ENCODE measurements at regions not wholly inside any gene's neighbourhood (a gene's known extent, or its start where the extent isn't known, plus 50 kb on each side); places are given as distances from the start of the nearest gene placed in this dataset.
"Not testable (repeated sequence)": the region's sequence is repeated elsewhere in the genome, so short reads cannot be mapped to it uniquely, and the experiment has no call there.

DNA sequence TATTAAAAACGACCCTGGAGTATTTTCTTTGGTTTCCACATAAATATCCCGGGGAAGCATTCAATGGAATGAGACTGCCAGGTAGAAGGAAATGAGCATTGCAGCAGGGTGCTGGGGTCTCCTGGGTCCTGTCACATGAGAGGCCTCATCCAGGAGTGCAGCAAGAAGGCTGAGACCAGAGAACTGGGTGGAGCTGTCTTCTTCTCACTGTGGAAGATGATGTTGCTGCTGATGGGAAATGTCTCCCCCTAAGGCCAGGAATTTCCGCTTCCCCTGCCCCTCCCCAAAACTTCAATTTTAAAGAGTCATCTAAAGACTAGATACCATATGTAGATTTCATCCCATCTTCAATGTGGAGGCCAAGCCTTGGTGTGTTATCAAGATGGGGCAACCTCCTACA, 95.2 kb upstream of the SIX2 start:
- TF ChIP-seq, protein P1, sequence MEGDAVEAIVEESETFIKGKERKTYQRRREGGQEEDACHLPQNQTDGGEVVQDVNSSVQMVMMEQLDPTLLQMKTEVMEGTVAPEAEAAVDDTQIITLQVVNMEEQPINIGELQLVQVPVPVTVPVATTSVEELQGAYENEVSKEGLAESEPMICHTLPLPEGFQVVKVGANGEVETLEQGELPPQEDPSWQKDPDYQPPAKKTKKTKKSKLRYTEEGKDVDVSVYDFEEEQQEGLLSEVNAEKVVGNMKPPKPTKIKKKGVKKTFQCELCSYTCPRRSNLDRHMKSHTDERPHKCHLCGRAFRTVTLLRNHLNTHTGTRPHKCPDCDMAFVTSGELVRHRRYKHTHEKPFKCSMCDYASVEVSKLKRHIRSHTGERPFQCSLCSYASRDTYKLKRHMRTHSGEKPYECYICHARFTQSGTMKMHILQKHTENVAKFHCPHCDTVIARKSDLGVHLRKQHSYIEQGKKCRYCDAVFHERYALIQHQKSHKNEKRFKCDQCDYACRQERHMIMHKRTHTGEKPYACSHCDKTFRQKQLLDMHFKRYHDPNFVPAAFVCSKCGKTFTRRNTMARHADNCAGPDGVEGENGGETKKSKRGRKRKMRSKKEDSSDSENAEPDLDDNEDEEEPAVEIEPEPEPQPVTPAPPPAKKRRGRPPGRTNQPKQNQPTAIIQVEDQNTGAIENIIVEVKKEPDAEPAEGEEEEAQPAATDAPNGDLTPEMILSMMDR (IDR thresholded peaks at IDR 0.05; ENCODE audit: extremely low read depth, missing control alignments), result no peak

GRCh38 chr2:45103351-45104345, 94.4 kb upstream of the SIX2 start:
- no peak for DNase-seq (ENCODE audit: low spot score)
- TF ChIP-seq, protein P1 (IDR thresholded peaks at IDR 0.05; ENCODE audit: extremely low read depth, missing control alignments), result no peak

More for the DNA sequence above, 95.2 kb upstream of the SIX2 start:
- DNase-seq (ENCODE audit: low spot score), result no peak

DNA sequence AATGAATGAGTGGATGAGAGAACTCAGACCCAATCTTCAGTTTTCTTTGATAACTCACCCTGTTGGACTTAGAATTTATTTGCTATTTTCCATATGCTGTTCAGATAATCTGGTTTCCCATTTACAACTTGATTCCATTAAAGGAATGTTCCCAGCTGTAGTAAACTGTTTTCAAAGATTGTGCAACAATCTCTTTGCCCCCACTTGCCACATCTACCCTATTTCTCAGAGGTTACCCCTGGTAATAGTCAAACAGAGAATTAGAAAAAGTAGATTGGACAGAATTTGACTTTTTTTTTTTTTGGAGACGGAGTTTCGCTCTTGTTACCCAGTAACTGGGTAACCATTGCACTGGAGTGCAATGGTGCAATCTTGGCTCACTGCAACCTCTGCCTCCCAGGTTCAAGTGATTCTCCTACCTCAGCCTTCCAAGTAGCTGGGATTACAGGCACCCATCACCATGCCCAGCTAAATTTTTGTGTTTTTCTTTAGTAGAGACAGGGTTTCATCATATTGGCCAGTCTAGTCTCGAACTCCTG, 93.4 kb upstream of the SIX2 start:
- TF ChIP-seq, protein P1 (IDR thresholded peaks at IDR 0.05; ENCODE audit: extremely low read depth, missing control alignments), result no peak
- no peak for DNase-seq (ENCODE audit: low spot score)

- TF ChIP-seq, protein P1 (IDR thresholded peaks at IDR 0.05; ENCODE audit: extremely low read depth, missing control alignments), result no peak
- DNase-seq (ENCODE audit: low spot score), result no peak
These were observed 92.9 kb upstream of the SIX2 start for GRCh38 chr2:45102141-45102540.

- TF ChIP-seq, protein P1 (IDR thresholded peaks at IDR 0.05; ENCODE audit: extremely low read depth, missing control alignments), result no peak
- DNase-seq (ENCODE audit: low spot score), result no peak
These were observed 87.7 kb upstream of the SIX2 start for GRCh38 chr2:45096996-45097395.

GRCh38 chr2:45096038-45096437, 86.8 kb upstream of the SIX2 start:
- not testable (repeated sequence) for DNase-seq (ENCODE audit: low spot score)

DNA sequence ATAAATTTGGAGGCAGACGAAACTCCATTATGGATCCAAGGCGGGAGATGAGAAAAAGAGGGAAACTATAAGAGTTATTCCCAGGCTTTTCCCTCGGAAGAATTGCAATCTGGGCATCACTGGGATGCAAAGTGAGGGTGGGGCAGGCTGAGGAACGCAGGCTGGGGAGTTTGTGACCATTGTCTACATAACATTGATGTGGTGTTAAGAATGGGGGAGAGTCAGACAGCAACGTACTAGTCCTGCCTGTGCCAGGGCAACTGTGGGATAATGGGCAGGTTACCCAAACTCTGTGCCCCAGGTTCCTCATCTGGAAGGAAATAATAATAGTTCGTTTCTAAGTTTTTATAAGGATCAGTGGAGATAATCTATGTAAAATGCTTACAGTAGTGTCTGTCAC, 84.4 kb upstream of the SIX2 start:
- no peak for DNase-seq (ENCODE audit: low spot score)
- TF ChIP-seq, protein P1 (IDR thresholded peaks at IDR 0.05; ENCODE audit: extremely low read depth, missing control alignments), result no peak
